HepG2 (cell line): ENCODE measurements at regions not wholly inside any gene's neighbourhood (a gene's known extent, or its start where the extent isn't known, plus 50 kb on each side); places are given as distances from the start of the nearest gene placed in this dataset.

ENCODE experiments used
- ATAC-seq: fragments of 200-7000 bp; cut with Tn5 transposase; 3 replicates; pipeline ENCODE4 v1.9.1; 2020; ENCODE audit warnings: mild to moderate bottlenecking, moderate library complexity
- BruUV-seq: library from RNA; stranded (reverse); fragments of 400-500 nt; replicated peaks from 2 replicates; lab custom pipeline; 2021; lab: Mats Ljungman, UMichigan
- CTCF ChIA-PET: fragments of 300-600 bp; formaldehyde crosslinking; extraction: SDS; loops from one replicate; lab custom pipeline; 2021; ENCODE audit warnings: low total read pairs, inconsistent platforms, low intra/inter-chr PET ratio; lab: Yijun Ruan, JAX
- POLR2A ChIA-PET: fragments of 350-600 bp; sonication (Branson Sonifier 250); formaldehyde crosslinking; loops from one replicate; lab custom pipeline; 2020; ENCODE audit warnings: antibody characterized with exemption, inconsistent platforms; lab: Yijun Ruan, JAX
- DNase-seq: peaks from one replicate; pipeline ENCODE4 v3.0.0-alpha.2; 2015; ENCODE audit warnings: low spot score
- FAIRE-seq: peaks from 3 replicates; lab custom pipeline; 2011; peaks lifted over from hg19 to GRCh38; lab: Jason Lieb, UNC
- H2AFZ ChIP-seq: one replicate; pipeline ENCODE4 v1.6.1; 2011; ENCODE audit warnings: low read length, inconsistent platforms
- H3K27ac ChIP-seq: fragments of 300-600 bp; 3 replicates; pipeline ENCODE4 v1.8.0; 2011; ENCODE audit warnings: mixed run types, mild to moderate bottlenecking, mixed read lengths, low read length, inconsistent platforms; ENCODE audit not compliant: insufficient read depth; ENCODE audit errors: extremely low read length
- H3K27me3 ChIP-seq, 2 experiments: fragments of 200-600 bp in 1 of 2; 2 replicates in 1 of 2; 3 replicates in 1 of 2; pipeline versions ENCODE4 v1.6.0 to v1.8.0; 2011; ENCODE audit warnings: low read length in 2 of 2, mild to moderate bottlenecking in 2 of 2, moderate library complexity in 2 of 2, inconsistent platforms in 1 of 2; ENCODE audit not compliant: insufficient read depth in 2 of 2, control insufficient read depth in 1 of 2
- H3K36me3 ChIP-seq, 2 experiments: fragments of 200-600 bp in 1 of 2; replicated peaks in 1 of 2; 2 replicates in 1 of 2; 3 replicates in 1 of 2; pipeline versions ENCODE4 v1.5.1 to v1.8.0; 2011; ENCODE audit warnings: low read length in 2 of 2, inconsistent platforms in 1 of 2; ENCODE audit not compliant: insufficient read depth in 2 of 2, control insufficient read depth in 1 of 2
- H3K4me1 ChIP-seq: 2 replicates; pipeline ENCODE4 v1.5.1; 2012; ENCODE audit warnings: low read length, inconsistent platforms; ENCODE audit not compliant: insufficient read depth
- H3K4me2 ChIP-seq: 2 replicates; pipeline ENCODE4 v1.6.0; 2011; ENCODE audit warnings: low read depth, low read length, inconsistent platforms
- H3K4me3 ChIP-seq, 3 experiments: fragments of 200-600 bp in 1 of 3; sonication (generic), shearing (Covaris generic) in 1 of 3; replicated peaks in 1 of 3; 2 replicates each; pipeline ENCODE4 v1.5.1; 2011 to 2016; ENCODE audit warnings: low read length in 3 of 3, inconsistent platforms in 2 of 3, low read depth in 2 of 3, mild to moderate bottlenecking in 2 of 3, control low read depth in 1 of 3, mixed read lengths in 1 of 3; ENCODE audit not compliant: insufficient read depth in 1 of 3
- H3K79me2 ChIP-seq: one replicate; pipeline ENCODE4 v1.6.1; 2011; ENCODE audit warnings: low read length, inconsistent platforms; ENCODE audit not compliant: insufficient read depth
- H3K9ac ChIP-seq: 2 replicates; pipeline ENCODE4 v1.6.0; 2011; ENCODE audit warnings: mild to moderate bottlenecking, low read depth, low read length, inconsistent platforms; ENCODE audit not compliant: insufficient read depth
- H3K9me3 ChIP-seq: 2 replicates; pipeline ENCODE4 v1.5.1; 2012; ENCODE audit warnings: mild to moderate bottlenecking, low read length
- H4K20me1 ChIP-seq: 2 replicates; pipeline ENCODE4 v1.6.0; 2011; ENCODE audit warnings: inconsistent platforms, mild to moderate bottlenecking, low read length, moderate library complexity; ENCODE audit not compliant: insufficient read depth
- AGO1 ChIP-seq: fragments of 200-400 bp; formaldehyde crosslinking; IDR thresholded peaks from 2 replicates; pipeline ENCODE4 v1.6.1; 2017; ENCODE audit warnings: mild to moderate bottlenecking, low read depth, low read length, moderate library complexity; ENCODE audit not compliant: poor library complexity, severe bottlenecking
- CBX2 ChIP-seq, 2 experiments: fragments of 200-600 bp in 1 of 2; sonication (generic); formaldehyde crosslinking in 1 of 2; IDR thresholded peaks; 2 replicates each; pipeline versions ENCODE4 v1.7.0 to v1.8.1; 2018 to 2022; ENCODE audit warnings: low read depth in 2 of 2, low read length in 1 of 2, mild to moderate bottlenecking in 1 of 2, missing genetic modification reagents in 1 of 2
- CENPBD1 ChIP-seq: sonication (generic); formaldehyde crosslinking; IDR thresholded peaks from 2 replicates; pipeline ENCODE4 v1.8.0; 2022; ENCODE audit warnings: missing genetic modification reagents, low read depth, mild to moderate bottlenecking, borderline replicate concordance
- JDP2 ChIP-seq: sonication (generic); formaldehyde crosslinking; IDR thresholded peaks from 2 replicates; pipeline ENCODE4 v1.8.1; 2022; ENCODE audit warnings: missing genetic modification reagents, borderline replicate concordance
- MAFG ChIP-seq: sonication (generic); formaldehyde crosslinking; IDR thresholded peaks from 2 replicates; pipeline ENCODE4 v1.5.1; 2020; ENCODE audit warnings: mild to moderate bottlenecking, missing genetic modification reagents
- NR2F2 ChIP-seq: IDR thresholded peaks from 2 replicates; pipeline ENCODE4 v1.6.1; 2012; ENCODE audit warnings: low read depth, inconsistent platforms, borderline replicate concordance
- REXO4 ChIP-seq: sonication (generic); formaldehyde crosslinking; IDR thresholded peaks from 2 replicates; pipeline ENCODE4 v1.8.0; 2022; ENCODE audit warnings: missing genetic modification reagents, mild to moderate bottlenecking, borderline replicate concordance
- SP1 ChIP-seq, 2 experiments: fragments of 450-650 bp in 1 of 2; sonication (generic) in 1 of 2; formaldehyde crosslinking in 1 of 2; IDR thresholded peaks; 2 replicates each; pipeline versions ENCODE4 v1.4.0 to v1.6.1; 2016 to 2020; ENCODE audit warnings: missing genetic modification reagents in 1 of 2
- WIZ ChIP-seq: sonication (generic); formaldehyde crosslinking; IDR thresholded peaks from 2 replicates; pipeline ENCODE4 v1.5.1; 2020; ENCODE audit warnings: mild to moderate bottlenecking, missing genetic modification reagents
- XBP1 ChIP-seq: sonication (generic); formaldehyde crosslinking; IDR thresholded peaks from 2 replicates; pipeline ENCODE4 v1.5.0; 2020; ENCODE audit warnings: missing genetic modification reagents
- ZBTB38 ChIP-seq: sonication (generic); formaldehyde crosslinking; IDR thresholded peaks from 2 replicates; pipeline ENCODE4 v1.5.1; 2020; ENCODE audit warnings: mild to moderate bottlenecking, missing genetic modification reagents
- ZFP62 ChIP-seq: sonication (generic); formaldehyde crosslinking; IDR thresholded peaks from 2 replicates; pipeline ENCODE4 v1.4.0; 2020; ENCODE audit warnings: missing genetic modification reagents
- ZNF816 ChIP-seq: sonication (generic); formaldehyde crosslinking; IDR thresholded peaks from 2 replicates; pipeline ENCODE4 v1.8.0; 2022; ENCODE audit warnings: missing genetic modification reagents, mild to moderate bottlenecking, borderline replicate concordance
- WGBS: methylation state at CpG from one replicate; pipeline ENCODE4 v1.1.6; 2017; ENCODE audit warnings: low lambda C conversion rate; 5-methylcytosine and 5-hydroxymethylcytosine counted together
- in situ Hi-C: cut with HindIII; loops from 2 replicates; pipeline ENCODE4 v1.10.0; 2017; ENCODE audit warnings: low pct_unique_long_range_greater_than_20kb; ENCODE audit not compliant: extremely low pct_ligation_motif_present
- intact Hi-C: fragments of 100-400 bp; cut with micrococcal nuclease; formaldehyde crosslinking; loops from one replicate; pipeline ENCODE4 v1.10.0; 2022; ENCODE audit not compliant: unreplicated experiment
- TF ChIP-seq, protein P1 (sequence below): sonication (generic); formaldehyde crosslinking; IDR thresholded peaks from 2 replicates; pipeline ENCODE4 v1.5.1; 2020; ENCODE audit warnings: missing genetic modification reagents, mild to moderate bottlenecking, borderline replicate concordance
- TF ChIP-seq, protein P2 (sequence below): IDR thresholded peaks from 2 replicates; pipeline ENCODE4 v1.6.1; 2016; ENCODE audit warnings: mild to moderate bottlenecking, missing biosample characterization, missing genetic modification reagents
- TF ChIP-seq, protein P3 (sequence below): sonication (generic); formaldehyde crosslinking; IDR thresholded peaks from 2 replicates; pipeline ENCODE4 v1.5.1; 2020; ENCODE audit warnings: missing genetic modification reagents, mild to moderate bottlenecking, borderline replicate concordance

- TF ChIP-seq AGO1, result no peak
- TF ChIP-seq SP1 (IDR thresholded peaks at IDR 0.05), result no peak
- TF ChIP-seq SP1 (CRISPR knock-in tag; IDR thresholded peaks at IDR 0.05), result no peak
- no peak for TF ChIP-seq ZFP62 (CRISPR knock-in tag)
- TF ChIP-seq MAFG, result no peak
- no peak for TF ChIP-seq ZBTB38
- no peak for TF ChIP-seq NR2F2
- TF ChIP-seq CENPBD1 (CRISPR knock-in tag), result no peak
- TF ChIP-seq REXO4, result no peak
- no peak for TF ChIP-seq JDP2 (CRISPR knock-in tag)
- TF ChIP-seq, all 625 proteins: peak for 0
Observed at GRCh38 chr1:83516369-83516768, 482.6 kb downstream of the TTLL7 start (continued).

DNA sequence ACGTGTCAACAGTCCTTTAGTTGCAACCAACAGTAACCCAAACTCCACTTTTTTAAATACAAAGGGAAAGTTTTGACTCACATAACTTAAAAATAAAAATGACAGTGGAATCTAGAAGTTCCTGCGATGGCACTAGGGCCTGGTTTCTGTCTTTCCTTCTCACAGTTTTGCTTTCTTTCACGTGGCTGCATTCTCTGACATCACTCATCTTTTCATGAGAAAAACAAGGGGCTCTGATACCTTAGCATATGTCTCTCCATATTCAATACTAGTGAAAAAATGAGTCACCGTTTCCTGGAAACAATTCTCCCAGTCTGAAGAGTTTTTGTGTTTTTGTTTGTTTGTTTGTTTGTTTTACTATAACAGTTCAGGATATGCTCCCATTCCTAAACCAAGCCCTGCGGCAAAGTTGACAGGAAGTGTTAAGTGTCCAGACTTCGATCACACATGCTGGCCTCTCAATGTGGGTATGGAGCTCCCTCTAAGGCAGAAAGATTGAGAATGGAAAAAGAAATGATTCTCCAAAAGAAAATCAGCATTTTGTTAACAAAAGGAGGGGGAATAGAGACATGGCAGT, 483.3 kb downstream of the TTLL7 start:
- H3K27me3 ChIP-seq, result no peaks in the 10 kb centered on the region
- no TSS peak for BruUV-seq
- ChIA-PET POLR2A (no interaction called here), CTCF (no interaction called here)
- no peaks in the 10 kb centered on the region for H3K4me1 ChIP-seq
- 10% methylated on average over 6 of the region's 6 CpGs for WGBS
- no peak for DNase-seq
- no peaks in the 10 kb centered on the region for H3K79me2 ChIP-seq
- H3K36me3 ChIP-seq, result no peaks in the 10 kb centered on the region
- no peak overlapping the region for H3K9ac ChIP-seq
- TF ChIP-seq XBP1 (CRISPR knock-in tag) (no peak), ZNF816 (CRISPR knock-in tag) (no peak), WIZ (CRISPR knock-in tag) (no peak), ZBTB38 (no peak), CBX2 (IDR thresholded peaks at IDR 0.05; ENCODE audit: low read depth, low read length) (no peak), CBX2 (CRISPR knock-in tag; IDR thresholded peaks at IDR 0.05; ENCODE audit: low read depth) (no peak)
- TF ChIP-seq, protein P1, sequence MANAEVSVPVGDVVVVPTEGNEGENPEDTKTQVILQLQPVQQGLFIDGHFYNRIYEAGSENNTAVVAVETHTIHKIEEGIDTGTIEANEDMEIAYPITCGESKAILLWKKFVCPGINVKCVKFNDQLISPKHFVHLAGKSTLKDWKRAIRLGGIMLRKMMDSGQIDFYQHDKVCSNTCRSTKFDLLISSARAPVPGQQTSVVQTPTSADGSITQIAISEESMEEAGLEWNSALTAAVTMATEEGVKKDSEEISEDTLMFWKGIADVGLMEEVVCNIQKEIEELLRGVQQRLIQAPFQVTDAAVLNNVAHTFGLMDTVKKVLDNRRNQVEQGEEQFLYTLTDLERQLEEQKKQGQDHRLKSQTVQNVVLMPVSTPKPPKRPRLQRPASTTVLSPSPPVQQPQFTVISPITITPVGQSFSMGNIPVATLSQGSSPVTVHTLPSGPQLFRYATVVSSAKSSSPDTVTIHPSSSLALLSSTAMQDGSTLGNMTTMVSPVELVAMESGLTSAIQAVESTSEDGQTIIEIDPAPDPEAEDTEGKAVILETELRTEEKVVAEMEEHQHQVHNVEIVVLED, result no peak
- TF ChIP-seq, protein P2, sequence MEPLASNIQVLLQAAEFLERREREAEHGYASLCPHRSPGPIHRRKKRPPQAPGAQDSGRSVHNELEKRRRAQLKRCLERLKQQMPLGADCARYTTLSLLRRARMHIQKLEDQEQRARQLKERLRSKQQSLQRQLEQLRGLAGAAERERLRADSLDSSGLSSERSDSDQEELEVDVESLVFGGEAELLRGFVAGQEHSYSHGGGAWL (CRISPR knock-in tag), result no peak
- TF ChIP-seq, protein P3, sequence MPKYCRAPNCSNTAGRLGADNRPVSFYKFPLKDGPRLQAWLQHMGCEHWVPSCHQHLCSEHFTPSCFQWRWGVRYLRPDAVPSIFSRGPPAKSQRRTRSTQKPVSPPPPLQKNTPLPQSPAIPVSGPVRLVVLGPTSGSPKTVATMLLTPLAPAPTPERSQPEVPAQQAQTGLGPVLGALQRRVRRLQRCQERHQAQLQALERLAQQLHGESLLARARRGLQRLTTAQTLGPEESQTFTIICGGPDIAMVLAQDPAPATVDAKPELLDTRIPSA, result no peak
- TF ChIP-seq, all 625 proteins: peak for 0
- FAIRE-seq (no peak), ATAC-seq (no peak)
- intact Hi-C loops, result no loop called here
- in situ Hi-C loops, result no loop called here
- Histone ChIP-seq H3K4me3 (no peak overlapping the region), H4K20me1 (no peaks in the 10 kb centered on the region), H2AFZ (no peak overlapping the region), H3K4me2 (no peak overlapping the region), H3K9me3 (peaks cover 94% of the 10 kb centered on the region), H3K27ac (no peak overlapping the region)
